NCI-H82 treated with DMSO at 0.1 percent for 48 hours (cell line): ENCODE measurements at regions not wholly inside any gene's neighbourhood (a gene's known extent, or its start where the extent isn't known, plus 50 kb on each side); places are given as distances from the start of the nearest gene placed in this dataset.

ENCODE experiments used
- DNase-seq: peaks from one replicate; lab custom pipeline; 2025; ENCODE audit not compliant: unreplicated experiment; lab: John Stamatoyannopoulos, UW

DNA sequence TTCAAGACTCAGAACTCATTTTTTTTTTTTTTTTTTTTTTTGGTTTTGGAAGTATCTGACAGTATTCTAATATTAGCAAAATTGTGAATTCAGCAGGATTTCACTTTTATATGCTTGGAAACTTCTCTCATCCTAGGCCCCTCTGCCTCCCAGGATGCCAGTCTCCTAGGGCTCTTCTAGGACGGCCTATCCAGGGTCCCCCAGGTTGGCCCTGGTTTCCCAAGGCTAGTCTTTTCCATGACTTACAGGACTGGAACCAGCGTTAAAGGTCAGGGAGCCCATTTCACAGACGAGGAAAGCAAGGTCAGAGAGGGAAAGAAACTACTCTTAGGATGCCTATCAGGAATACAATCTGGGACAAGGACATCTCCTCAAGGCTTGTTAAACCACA lies 412.5 kb downstream of the PTPRU start:
- DNase-seq, result no peak

DNA sequence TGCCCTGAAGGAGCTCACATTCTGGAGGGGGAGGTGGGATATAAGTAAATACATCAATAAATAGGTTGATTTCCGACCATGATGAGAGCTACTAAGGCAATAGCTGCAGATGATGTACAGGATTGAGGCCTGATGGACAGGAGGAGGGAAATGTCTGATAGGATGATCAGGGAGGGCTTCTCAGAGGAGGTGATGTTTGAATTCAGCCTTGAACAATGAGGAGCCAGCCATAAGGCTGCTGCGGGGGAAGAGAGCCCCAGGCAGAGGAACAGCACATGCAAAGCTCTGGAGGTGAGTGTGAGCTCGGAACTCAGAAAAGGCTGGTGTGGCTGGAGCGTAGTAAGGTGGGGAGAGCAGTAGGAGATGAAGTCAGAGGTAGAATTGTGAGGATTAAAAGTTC lies 411.7 kb downstream of the PTPRU start:
- no peak for DNase-seq

DNA sequence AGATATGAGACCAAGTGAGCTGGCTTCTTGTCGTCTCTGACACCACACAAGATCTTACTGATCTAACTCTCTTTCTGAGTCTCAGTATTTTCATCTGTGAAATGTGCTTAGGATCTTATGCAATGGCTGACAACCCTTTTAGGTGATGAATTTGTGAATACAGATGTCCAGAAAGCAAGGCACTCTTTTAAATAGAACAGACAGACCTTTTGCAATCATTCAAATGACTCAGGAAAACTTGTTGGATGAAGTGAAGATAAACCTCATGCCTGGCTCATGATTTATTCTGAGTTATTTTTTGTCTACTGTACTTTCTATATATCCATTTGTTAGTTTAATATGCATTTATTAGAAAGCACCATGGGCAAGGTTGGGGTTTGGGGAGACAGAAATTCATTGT lies 411.3 kb downstream of the PTPRU start:
- no peak for DNase-seq

DNA sequence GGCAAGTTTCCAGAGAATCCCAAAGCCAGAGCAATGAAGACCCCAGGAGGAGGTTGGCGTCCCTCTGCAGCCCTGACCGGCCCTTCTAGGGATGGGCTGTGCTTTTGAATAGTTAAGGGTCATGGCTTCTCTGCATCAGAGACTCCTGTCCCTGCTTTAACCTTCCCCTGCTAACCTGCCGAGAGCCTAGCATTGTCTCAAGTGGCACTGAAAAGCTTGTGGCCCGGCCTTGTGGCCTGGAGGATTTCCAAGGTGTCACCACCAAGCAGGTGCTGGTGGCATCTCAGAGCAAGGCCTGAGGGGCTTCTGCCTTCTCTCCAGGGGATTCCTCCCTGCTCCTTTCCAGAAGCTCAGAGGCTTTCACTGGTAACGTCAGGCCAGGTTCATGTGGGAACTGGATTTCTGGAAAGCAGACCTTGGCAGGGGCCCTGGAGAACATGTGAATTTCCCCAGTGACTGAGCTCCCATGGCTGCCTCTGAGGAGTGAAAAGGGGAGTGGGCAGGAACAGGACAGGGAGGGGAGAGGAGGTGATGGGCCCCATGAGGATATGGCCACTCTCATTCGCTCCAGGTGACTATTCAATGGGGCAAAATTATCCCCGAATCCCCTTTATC lies 409.9 kb downstream of the PTPRU start:
- no peak for DNase-seq

DNA sequence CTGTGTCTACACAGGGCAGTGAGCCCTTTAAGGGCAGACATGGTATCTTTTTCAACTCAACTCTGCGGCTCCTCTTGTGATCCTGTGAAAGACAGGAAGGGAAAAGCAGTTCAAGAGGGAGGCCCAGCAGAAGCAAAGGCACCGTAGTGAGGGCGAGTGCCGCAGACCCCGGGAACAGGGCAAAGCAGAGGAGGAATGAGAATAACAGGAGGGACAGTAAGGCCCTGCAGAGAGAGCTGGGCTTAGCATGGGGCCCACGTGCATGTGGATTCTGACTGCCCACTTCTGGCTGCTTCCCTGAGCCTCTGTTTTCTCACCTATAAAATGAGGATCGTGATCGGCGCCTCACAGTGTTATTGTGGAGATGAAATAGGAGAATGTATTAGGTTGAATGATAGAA lies 409.3 kb downstream of the PTPRU start:
- DNase-seq, result no peak

DNA sequence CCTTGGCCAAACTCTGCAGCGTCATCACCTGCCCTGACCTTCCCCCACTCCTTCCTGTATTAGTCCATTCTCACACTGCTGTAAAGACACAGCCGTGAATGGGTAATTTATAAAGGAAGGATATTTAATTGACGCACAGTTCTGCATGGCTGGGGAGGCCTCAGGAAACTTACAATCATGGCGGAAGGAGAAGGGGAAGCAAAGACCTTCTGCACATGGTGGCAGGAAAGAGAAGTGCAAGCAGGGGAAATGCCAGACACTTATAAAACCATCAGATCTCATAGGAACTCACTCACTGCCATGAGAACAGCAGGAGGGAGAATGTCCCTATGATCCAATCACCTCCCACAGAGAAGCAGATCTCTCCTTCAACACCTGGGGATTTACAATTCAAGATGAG lies 408.5 kb downstream of the PTPRU start:
- DNase-seq, result no peak

DNA sequence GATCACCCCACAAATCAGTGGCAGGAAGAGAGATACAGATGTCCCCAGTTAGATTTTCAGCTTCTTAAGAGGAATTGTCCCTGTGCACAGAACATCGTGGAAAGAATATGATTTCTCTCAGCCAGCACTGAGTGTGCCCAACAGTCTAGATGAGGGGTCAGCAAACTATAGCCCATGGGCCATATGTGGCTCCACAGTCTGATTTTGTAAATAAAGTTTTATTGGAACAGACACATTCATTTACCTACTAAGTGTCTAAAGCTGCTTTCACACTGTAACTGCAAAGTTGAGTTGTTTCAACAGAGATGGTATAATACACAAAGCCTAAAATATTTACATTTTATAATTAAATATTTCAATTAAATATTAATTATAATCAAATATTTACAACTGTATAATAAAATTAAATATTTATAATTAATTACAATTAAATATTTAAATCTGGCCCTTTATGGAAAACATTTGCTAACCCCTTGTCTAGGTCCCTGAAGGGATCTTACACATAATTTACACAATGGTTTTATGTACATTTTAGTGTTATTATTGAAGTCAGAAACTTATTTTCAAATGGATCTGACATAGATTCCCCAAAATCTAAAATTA lies 407.6 kb downstream of the PTPRU start:
- DNase-seq, result no peak

DNA sequence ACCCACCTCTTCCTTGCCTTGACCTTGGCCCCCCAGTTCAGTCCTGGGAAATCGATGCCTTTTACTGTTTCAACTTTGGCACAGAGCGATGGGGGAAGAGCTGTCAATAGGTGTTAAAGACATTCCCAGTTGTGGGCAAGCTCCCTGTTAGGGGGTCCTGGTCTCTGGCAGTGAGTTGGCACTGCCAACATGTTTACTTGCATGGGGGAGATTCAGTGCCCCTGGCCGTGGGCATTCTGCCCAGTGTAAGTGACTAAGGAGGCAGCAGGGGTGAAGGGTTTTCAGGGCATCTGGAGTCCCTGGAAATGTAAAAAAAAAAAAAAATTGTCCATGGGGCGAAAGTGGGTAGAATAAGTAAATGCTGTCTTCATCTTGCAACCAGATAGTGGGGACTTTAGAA lies 407.0 kb downstream of the PTPRU start:
- no peak for DNase-seq

DNA sequence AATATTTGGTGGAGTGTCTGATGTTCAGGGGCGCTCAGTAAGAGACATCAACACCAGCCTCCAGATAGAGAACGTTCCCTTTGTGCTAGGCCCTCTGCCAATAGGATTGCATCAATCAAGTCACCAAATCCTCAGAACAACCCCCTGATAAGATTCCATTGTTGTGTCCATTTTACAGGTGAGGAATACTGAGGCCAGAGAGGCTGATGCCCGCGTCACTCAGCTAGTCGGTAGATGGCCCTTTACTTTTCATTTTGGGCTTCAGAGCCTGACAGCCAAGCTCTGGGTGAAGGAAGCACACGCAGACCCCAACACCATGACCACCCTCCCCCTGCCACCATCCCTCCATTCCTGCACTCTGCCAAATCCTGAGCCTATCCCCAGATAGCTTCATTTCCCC lies 406.2 kb downstream of the PTPRU start:
- DNase-seq, result no peak

DNA sequence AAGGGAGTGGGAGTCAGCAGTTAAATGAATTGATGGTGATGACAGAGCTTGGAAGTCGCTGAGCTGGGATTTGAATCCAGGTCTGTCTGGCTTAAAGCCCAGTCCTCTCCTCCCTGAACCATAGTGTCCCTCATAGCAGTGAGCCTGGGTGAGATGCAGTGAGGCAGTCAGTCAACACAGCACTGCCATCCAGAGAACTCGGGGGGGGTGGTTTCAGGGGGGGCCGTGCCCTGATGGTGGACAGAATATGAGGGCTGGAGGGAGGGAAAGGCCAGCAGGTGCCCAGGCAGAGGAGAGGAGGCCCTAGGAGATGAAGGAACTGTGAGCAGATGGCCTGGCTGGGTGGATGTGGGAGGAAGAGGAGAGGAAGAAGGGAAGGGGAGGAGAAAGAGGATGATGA lies 405.6 kb downstream of the PTPRU start:
- no peak for DNase-seq

DNA sequence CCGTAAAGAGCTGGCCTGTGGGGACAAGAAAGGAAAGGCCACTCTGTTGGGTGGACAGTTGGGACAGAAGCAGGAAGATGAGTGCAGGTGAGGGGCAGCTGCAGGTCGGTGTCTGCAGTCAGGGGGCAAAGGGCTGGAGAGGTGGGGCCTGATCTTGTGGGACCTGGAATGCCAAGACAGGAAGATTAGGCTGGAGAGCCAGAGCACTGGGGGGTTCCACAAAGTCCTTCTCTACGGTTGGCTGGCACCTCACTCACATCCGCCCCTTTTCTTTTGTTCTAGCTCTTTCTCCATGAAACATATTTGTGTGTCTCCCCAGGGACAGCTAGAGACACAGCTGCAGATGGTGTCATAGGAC lies 404.1 kb downstream of the PTPRU start:
- DNase-seq, result no peak

DNA sequence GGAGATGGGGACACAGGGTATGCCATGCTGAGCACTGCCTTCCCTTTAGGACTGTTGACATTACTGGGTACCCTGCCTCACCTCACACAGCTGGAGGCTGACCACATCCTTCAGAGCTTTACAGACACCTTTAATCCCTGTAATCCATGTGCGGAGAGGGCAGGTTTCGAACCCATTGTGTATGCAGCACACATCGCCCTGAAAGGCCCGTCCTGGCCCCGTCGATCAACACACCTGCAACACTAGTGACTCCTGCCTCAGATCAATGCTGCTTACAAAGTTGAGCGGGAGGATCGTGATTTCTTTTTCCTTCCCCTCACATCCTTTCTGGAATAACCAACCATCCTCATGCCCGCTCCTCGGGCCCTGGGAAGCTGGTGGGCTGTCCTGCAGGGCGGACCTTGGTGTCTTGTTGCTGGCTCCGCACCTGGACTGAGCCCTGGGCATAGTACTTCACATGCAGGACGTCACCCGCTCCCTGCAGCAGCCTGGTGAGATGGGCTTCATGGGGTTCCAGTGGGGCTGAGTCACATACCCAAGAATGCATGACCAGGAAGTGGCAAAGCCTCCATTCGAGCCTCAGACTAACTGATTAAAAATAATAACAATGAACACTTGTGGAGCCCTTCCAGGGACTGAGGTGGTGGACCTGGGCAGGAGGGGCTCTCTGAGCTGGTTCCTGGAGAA lies 403.6 kb downstream of the PTPRU start:
- DNase-seq, result no peak

DNA sequence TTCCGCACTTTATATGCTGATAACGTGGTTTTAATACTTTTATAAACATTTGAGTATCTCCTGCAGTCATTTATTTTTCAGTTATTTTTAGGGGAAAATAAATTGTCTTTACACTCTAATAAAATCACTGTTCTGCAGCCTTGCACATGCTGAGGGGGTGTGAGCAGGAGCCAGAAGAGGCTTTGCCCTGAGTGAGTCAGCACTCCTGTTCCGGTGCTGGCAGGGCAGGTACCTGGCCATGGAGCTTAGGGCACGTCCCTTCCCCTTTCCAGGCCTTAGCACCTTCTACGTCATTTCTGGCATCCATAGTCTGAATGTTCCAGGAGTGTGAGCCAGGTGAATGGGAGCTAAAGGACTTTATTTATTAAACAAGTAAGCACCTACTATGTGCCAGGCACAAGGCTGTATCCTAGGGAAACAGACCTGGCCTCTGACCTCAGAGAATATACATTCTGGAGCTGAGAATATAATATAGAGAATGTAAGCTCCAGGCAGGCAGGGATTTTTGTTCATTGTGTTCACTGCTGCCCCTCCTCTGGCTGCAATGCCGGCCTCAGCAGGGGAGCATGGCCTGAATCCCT lies 402.9 kb downstream of the PTPRU start:
- DNase-seq, result no peak

DNA sequence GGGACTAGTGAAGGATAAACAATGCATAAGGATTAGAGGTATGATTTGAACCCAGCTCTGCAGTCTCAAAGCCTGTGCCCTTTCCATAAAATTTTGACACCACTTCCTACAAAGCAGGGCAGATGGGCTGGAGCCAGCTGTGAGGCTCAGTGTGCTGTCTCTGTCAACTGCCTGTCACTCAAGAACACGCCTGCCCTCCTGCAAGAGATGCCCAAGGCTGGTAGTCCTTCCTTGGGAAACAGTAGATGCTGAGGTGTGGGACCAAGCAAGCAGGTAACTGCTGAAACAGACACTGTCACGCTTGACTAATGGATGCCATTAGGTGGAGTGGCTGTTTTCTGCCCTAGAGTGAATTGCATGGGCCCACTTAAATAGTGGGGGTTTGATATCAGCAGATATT lies 402.0 kb downstream of the PTPRU start:
- DNase-seq, result no peak

DNA sequence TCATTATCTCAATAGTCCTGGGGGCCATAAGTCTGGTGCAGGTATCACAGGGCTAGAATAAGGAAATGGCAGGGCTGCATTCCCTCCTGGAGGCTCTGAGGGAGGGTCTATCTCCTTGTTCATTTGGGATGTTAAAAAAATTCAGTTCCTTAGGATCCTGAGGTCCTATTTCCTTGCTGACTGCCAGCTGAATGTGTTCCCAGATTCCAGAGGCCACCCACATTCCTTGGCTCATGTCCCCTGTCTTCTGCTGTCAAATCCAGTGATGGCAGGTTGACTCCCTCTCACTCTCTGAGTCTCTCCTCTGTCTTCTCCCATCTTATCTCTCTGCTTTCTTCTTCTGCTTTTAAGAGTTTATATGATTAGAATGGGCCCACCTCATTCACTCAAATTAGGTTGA lies 400.6 kb downstream of the PTPRU start:
- DNase-seq, result no peak

DNA sequence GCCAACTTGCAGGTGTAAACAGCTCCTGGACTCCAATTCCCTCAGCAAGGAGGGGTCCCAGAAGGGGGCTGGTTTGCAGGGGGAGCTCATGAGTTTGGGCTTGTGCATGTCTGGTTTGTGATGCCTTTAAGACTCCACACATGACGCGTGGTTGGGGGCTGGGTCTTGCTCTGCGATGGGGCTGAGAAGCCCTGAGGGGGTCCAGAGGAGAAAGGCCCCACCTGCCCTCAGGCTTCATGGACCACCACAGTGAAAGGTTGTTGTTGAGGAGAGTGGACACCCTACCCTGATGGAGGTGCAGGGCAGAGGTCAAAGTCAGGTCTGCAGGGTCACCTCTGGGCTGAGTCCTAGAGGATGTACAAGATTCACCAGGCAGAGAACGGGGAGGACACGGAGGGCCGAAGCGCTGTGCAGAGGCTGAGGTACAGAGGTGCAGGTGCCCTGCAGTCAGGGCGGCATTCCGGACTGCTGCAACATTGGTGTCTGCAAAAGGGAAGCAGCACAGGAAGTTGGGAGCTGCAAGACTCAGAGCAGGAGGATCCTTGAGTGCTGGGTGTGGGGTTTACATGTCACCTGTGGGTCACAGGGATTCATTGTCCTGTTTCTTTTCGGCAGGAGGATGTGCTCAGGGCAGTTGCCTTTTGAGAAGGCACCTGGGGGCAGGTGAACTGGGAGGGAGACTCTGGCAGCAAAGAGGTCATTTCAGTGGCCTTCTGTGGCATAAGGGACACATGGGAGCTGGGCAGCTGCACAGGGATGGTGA lies 399.4 kb downstream of the PTPRU start:
- no peak for DNase-seq

DNA sequence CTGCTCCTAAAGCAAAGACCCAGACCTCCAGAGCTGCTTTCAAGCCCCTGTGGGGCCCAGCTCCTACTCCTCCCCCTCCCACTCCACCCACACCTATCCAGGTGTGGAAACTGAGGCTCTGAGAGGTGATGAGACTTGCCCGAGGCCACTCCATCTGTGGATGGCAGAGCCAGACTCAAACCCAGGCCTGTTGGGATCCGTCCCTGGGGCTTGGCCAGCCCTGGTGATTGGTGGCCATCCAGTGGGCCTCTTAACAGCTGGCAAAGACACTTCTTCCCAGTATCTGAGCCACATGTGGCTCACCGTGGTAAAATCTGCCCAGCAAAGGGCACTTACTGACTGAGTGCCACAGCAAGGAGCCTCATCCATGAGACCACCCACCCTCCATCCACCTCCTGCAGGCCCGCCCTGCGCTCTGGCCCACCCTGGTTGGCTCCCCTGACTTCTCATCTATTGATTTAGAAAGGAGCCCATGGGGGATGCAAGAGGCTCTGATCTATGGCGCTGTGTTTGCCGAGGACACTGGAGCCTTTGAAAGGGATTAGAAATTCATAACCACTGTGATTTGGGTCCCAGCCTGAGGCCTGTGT lies 398.5 kb downstream of the PTPRU start:
- DNase-seq, result no peak

DNA sequence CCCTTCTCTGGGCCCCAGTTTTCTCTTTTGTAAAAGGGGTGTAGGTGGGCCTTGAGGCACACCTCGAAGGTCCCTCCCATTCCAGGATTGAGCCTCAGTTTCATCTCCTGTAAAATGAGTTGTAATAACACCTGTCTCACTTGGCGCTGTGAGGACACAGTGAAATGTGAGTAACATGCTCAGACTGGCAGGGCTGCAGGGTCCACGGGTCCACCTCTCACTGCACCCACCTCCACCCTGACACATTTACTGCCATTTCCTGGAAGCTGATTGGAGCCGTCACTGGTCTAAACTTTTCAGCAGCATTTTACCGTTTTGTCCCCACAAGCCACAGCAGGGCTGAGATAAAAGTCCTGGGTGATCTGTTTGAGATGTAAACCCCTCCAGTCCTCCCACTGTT lies 398.0 kb downstream of the PTPRU start:
- no peak for DNase-seq

DNA sequence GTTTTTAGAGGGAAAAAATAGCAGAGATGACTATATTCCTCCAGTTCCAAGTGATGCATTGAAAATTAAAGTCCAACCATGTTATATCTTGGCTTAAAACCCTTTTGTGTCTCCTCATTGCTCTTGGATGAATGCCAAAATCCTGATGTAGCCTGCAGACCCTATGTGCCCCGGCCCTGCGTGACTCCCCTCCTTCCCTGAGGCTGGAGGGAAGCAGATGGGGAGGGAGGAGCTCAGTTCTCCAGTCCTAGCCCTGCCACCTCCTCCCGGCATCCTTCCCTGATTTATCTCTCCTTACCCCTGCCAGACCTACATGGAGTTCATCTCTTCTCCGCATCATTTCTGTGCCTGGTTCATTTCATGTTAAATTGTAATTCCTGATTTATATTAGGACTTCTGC lies 397.4 kb downstream of the PTPRU start:
- peak; percentile 80 for DNase-seq

DNA sequence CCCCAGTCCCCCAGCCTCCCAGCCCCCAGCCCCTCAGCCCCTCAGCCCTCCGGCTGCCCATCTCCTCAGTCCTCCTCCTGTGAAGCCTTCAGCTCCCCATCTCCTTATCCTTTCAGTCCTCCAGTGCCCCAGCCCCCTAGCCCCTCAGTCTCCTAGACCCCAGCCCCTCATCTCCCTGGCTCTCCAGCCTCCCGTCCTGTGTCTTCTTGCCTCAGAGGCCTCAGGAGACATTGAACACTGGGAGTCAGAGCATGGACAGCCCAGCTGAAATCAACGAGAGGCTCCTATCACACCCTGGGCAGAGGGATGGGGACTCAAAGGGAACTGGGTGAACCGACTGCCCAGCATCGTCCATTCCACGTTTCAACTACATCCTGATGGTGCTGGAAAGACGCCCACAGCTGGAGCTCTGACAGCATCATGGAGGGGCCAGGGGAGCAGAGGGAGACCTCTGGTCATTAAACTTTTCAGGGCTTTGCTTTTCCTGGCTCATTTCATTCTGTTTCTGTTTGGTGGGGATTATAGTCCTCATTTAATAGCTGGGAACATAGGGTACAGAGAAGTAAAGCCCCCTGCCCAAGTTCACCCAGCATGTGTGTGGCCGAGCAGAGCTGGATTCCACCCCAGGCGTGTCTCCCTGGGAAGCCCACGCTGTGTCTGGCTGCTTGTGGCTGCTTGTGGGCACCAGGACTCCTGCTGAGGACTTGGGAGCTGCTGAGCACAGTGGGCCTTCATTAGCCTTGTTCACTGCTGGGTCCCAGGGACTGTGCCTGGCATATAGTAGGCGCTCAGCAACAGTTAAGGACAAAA lies 396.7 kb downstream of the PTPRU start:
- DNase-seq, result no peak
